Adipose tissue (tissue), 3 donors: ENCODE measurements at regions not wholly inside any gene's neighbourhood (a gene's known extent, or its start where the extent isn't known, plus 50 kb on each side); places are given as distances from the start of the nearest gene placed in this dataset.

Experiments
- H3K27ac ChIP-seq: one replicate; pipeline ENCODE4 v1.5.1; 2013; ENCODE audit warnings: low read depth, low read length
- WGBS, 3 donors: extraction: QIAGEN DNeasy Blood & Tissue Kit; methylation state at CpG; one replicate each; pipeline ENCODE4 v1.1.7; 2013; 5-methylcytosine and 5-hydroxymethylcytosine counted together
- donor health status: healthy with polysubstance abuse.
- donor health status: Bipolar disorder and iron deficiency.
- donor health status: healthy.

GRCh38 chr6:137362878-137363804 is 131.1 kb downstream of the OLIG3 start:
- H3K27ac ChIP-seq, result no peak overlapping the region
- 66 to 76% (median 76%) methylated on average over 16 of the region's 16 CpGs for WGBS, 3 donors

GRCh38 chr6:137361701-137362100 is 132.5 kb downstream of the OLIG3 start:
- no peak overlapping the region for H3K27ac ChIP-seq

GRCh38 chr6:137358273-137358672 is 135.9 kb downstream of the OLIG3 start:
- WGBS, 3 donors, result 73 to 82% (median 81%) methylated on average over 3 of the region's 3 CpGs
- H3K27ac ChIP-seq, result no peak overlapping the region

GRCh38 chr6:137357948-137358266 is 136.3 kb downstream of the OLIG3 start:
- H3K27ac ChIP-seq, result no peak overlapping the region

- WGBS, 3 donors, result 56 to 79% (median 73%) methylated on average over 14 of the region's 14 CpGs
- no peak overlapping the region for H3K27ac ChIP-seq
Observed at GRCh38 chr6:137357263-137357947, 136.8 kb downstream of the OLIG3 start.

GRCh38 chr6:137353842-137354397 is 134.7 kb upstream of the IFNGR1 start:
- 93 to 96% (median 94%) methylated on average over 7 of the region's 7 CpGs for WGBS, 3 donors
- H3K27ac ChIP-seq, result no peak overlapping the region

GRCh38 chr6:137353346-137353745 is 134.2 kb upstream of the IFNGR1 start:
- WGBS, 3 donors, result 55 to 79% (median 57%) methylated on average over 2 of the region's 2 CpGs
- no peak overlapping the region for H3K27ac ChIP-seq

GRCh38 chr6:137352859-137353258 is 133.7 kb upstream of the IFNGR1 start:
- H3K27ac ChIP-seq, result no peak overlapping the region
- 35 to 71% (median 57%) methylated on average over 6 of the region's 6 CpGs for WGBS, 3 donors

- no peak overlapping the region for H3K27ac ChIP-seq
- WGBS, 3 donors, result 54 to 96% (median 71%) methylated on average over 5 of the region's 5 CpGs
Observed at GRCh38 chr6:137351890-137352289, 132.7 kb upstream of the IFNGR1 start.

- 87 to 94% (median 89%) methylated on average over 2 of the region's 2 CpGs for WGBS, 3 donors
- no peak overlapping the region for H3K27ac ChIP-seq
Observed at GRCh38 chr6:137350857-137351256, 131.7 kb upstream of the IFNGR1 start.

- WGBS, 3 donors, result 49 to 79% (median 67%) methylated on average over 11 of the region's 11 CpGs
- H3K27ac ChIP-seq, result no peak overlapping the region
Observed at GRCh38 chr6:137349856-137350830, 131.0 kb upstream of the IFNGR1 start.

GRCh38 chr6:137348777-137349176 is 129.6 kb upstream of the IFNGR1 start:
- H3K27ac ChIP-seq, result no peak overlapping the region
- WGBS, 3 donors, result 86 to 93% (median 89%) methylated on average over 3 of the region's 3 CpGs

- H3K27ac ChIP-seq, result no peak overlapping the region
- 90 to 95% (median 92%) methylated on average over 3 of the region's 3 CpGs for WGBS, 3 donors
Observed at GRCh38 chr6:137343241-137343640, 124.1 kb upstream of the IFNGR1 start.

GRCh38 chr6:137342607-137343190 is 123.5 kb upstream of the IFNGR1 start:
- no peak overlapping the region for H3K27ac ChIP-seq
- 25 to 51% (median 31%) methylated on average over 12 of the region's 12 CpGs for WGBS, 3 donors

- no peak overlapping the region for H3K27ac ChIP-seq
- 54 to 65% (median 58%) methylated on average over 15 of the region's 15 CpGs for WGBS, 3 donors
Observed at GRCh38 chr6:137341681-137342195, 122.6 kb upstream of the IFNGR1 start.

- 49 to 54% (median 54%) methylated on average over 5 of the region's 5 CpGs for WGBS, 3 donors
- H3K27ac ChIP-seq, result no peak overlapping the region
Observed at GRCh38 chr6:137339929-137340559, 120.9 kb upstream of the IFNGR1 start.

- no peak overlapping the region for H3K27ac ChIP-seq
- 87 to 96% (median 89%) methylated on average over 3 of the region's 3 CpGs for WGBS, 3 donors
Observed at GRCh38 chr6:137334884-137335283, 115.7 kb upstream of the IFNGR1 start.

GRCh38 chr6:137334094-137334493 is 114.9 kb upstream of the IFNGR1 start:
- H3K27ac ChIP-seq, result no peak overlapping the region
- 77 to 87% (median 80%) methylated on average over 5 of the region's 5 CpGs for WGBS, 3 donors
